Fibroblast of the aortic adventitia (primary cell): ENCODE measurements at regions not wholly inside any gene's neighbourhood (a gene's known extent, or its start where the extent isn't known, plus 50 kb on each side); places are given as distances from the start of the nearest gene placed in this dataset.

ENCODE experiments used
- DNase-seq: peaks from one replicate; pipeline ENCODE4 v3.0.0-alpha.2; 2010; ENCODE audit warnings: low read depth
- H3K4me3 ChIP-seq: 2 replicates; pipeline ENCODE4 v1.5.1; 2011; ENCODE audit warnings: low read depth, mild to moderate bottlenecking, control low read depth, low read length, moderate library complexity
- CTCF ChIP-seq: IDR thresholded peaks from 2 replicates; pipeline ENCODE4 v1.5.1; 2011; ENCODE audit warnings: mild to moderate bottlenecking, low read length, control low read depth, inconsistent platforms; ENCODE audit not compliant: insufficient read depth

DNA sequence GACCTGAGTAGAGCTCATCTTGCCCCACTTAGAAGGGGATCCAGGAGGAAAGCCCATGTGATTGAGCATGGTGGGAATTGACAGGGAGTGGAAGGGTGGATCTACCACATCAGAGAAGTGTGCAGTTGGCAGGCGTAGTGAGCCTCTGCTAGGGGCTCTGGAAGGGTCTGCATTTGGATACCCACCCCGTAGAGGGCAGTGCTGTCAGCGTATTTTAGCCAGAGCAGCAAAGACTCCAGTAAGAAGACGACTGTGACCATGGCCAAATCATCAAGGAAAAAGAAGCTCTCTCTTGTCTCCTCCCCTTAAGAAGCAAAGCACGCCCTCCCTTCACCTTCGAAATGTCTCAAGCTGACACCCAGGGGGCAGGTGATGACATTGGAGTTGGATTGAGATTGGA is 68.8 kb upstream of the INHBA start:
- no peak for DNase-seq
- TF ChIP-seq CTCF, result no peak

GRCh38 chr7:41769162-41769561 is 66.3 kb upstream of the INHBA start:
- H3K4me3 ChIP-seq, result no peak overlapping the region
- no peak for DNase-seq
- no peak for TF ChIP-seq CTCF

More for the DNA sequence above, 68.8 kb upstream of the INHBA start:
- no peak overlapping the region for H3K4me3 ChIP-seq

- DNase-seq, result no peak
- no peak for TF ChIP-seq CTCF
- no peak overlapping the region for H3K4me3 ChIP-seq
Measured at GRCh38 chr7:41763626-41764025, 60.7 kb upstream of the INHBA start.

DNA sequence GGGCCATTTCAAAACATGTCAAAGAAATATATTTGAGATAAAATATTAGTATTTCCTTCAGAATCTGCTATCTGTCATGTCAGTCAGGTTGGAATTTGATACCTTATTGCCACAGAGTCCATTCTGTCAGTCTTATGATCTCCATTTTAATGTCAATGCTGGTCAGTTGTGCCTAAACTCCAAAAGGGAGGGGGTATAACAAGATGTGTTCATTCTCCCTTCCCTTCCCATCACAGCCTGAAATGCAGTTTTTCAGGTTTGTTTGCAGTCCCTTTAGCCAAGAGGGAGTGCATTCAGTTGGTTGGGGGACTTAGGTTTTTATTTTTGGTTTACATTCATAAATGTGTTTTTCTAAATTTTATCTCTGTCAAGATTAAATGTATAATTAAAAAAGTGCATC is 59.8 kb upstream of the INHBA start:
- TF ChIP-seq CTCF, result no peak
- H3K4me3 ChIP-seq, result no peak overlapping the region
- no peak for DNase-seq

- no peak overlapping the region for H3K4me3 ChIP-seq
- DNase-seq, result no peak
- TF ChIP-seq CTCF, result no peak
Measured at GRCh38 chr7:41760293-41760692, 57.4 kb upstream of the INHBA start.

DNA sequence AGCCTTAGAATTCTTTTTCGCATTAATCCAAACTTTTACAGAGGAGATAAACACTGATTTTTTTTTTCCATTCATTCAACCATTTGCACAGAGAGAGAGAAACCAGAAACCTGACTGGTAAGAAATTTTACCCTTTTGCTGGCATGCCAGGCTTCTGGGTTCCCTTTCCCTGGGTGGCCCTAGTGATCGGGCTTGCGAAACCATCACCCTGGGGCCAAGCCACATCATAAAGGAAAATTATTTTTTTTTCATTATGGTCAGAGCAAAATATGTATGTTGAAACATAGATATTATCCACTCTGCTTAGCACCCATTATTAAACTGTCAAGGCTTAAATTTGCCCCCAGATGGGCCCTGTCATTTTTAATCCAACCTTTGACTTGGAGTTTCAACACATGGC is 55.4 kb upstream of the INHBA start:
- no peak overlapping the region for H3K4me3 ChIP-seq
- no peak for DNase-seq
- no peak for TF ChIP-seq CTCF

GRCh38 chr7:41756650-41757182 is 53.8 kb upstream of the INHBA start:
- DNase-seq, result no peak
- H3K4me3 ChIP-seq, result no peak overlapping the region
- TF ChIP-seq CTCF, result no peak
